SH-SY5Y (cell line): ENCODE measurements at regions not wholly inside any gene's neighbourhood (a gene's known extent, or its start where the extent isn't known, plus 50 kb on each side); places are given as distances from the start of the nearest gene placed in this dataset.

ENCODE experiments used
- GATA2 ChIP-seq: IDR thresholded peaks from 2 replicates; pipeline ENCODE4 v1.6.1; 2011; ENCODE audit warnings: mild to moderate bottlenecking, low read depth, low read length
- GATA3 ChIP-seq: IDR thresholded peaks from 2 replicates; pipeline ENCODE4 v1.6.1; 2011; ENCODE audit warnings: low read depth, mild to moderate bottlenecking, low read length, moderate library complexity

DNA sequence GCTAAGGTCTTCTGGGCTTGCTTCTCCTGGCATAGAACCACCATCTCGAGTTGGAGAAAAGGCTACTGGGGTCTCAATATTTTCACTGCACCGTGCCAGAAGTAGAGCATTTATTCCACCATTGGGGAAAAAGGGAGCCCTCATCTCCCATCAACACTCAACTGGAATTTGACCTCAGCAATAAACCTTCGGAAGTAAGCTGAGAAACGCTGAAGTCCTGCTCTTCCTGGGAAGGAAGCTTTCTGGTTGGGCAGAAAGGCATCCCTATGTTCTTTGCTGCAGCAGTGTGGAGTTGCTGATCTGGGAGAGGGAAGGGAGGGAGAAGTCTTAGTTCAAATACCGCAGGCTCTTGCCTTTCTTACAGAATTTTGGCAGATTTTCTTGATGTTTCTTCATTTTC lies 368.8 kb downstream of the NUP35 start:
- TF ChIP-seq GATA2 (no peak), GATA3 (no peak)
